ENCODE measurements at regions not wholly inside any gene's neighbourhood (a gene's known extent, or its start where the extent isn't known, plus 50 kb on each side); places are given as distances from the start of the nearest gene placed in this dataset.
A peak's percentile ranks its signal among the peaks of the same experiment; 100 is the strongest.

GRCh38 chr2:154608438-154608837, 90.1 kb upstream of the KCNJ3 start:
- H3K9ac ChIP-seq (ENCODE audit: low read depth, low read length, poor library complexity, severe bottlenecking) = no peak overlapping the region
- no peak overlapping the region for H3K4me3 ChIP-seq (ENCODE audit: low read length, poor library complexity, severe bottlenecking)
- TF ChIP-seq EZH2phosphoT487 (IDR thresholded peaks at IDR 0.05; ENCODE audit: borderline replicate concordance) (no peak), CTCF (conservative IDR thresholded peaks at IDR 0.05; ENCODE audit: low read length) (no peak)
- H3K4me2 ChIP-seq (ENCODE audit: low read depth, low read length, poor library complexity, severe bottlenecking) = no peak overlapping the region
- H3K36me3 ChIP-seq (ENCODE audit: insufficient read depth, low read length) = no peaks in the 10 kb centered on the region
- H3K27me3 ChIP-seq (ENCODE audit: insufficient read depth, low read length, poor library complexity, severe bottlenecking) = no peaks in the 10 kb centered on the region
- no peaks in the 10 kb centered on the region for H3K9me2 ChIP-seq (replicated peaks; ENCODE audit: low read depth, low read length)
- no peak overlapping the region for H2AFZ ChIP-seq (ENCODE audit: low read length)
- H3K79me2 ChIP-seq (ENCODE audit: insufficient read depth, low read length) = no peaks in the 10 kb centered on the region
- no peaks in the 10 kb centered on the region for H3F3A ChIP-seq (ENCODE audit: low read depth)
- H3K9me3 ChIP-seq (ENCODE audit: insufficient read depth, low read depth, low read length) = no peaks in the 10 kb centered on the region
- no peaks in the 10 kb centered on the region for H3K4me1 ChIP-seq (ENCODE audit: insufficient read depth, low read length, poor library complexity, severe bottlenecking)
- H4K20me1 ChIP-seq (ENCODE audit: insufficient read depth, low read length, poor library complexity, severe bottlenecking) = no peaks in the 10 kb centered on the region

GRCh38 chr2:154614906-154615305, 83.6 kb upstream of the KCNJ3 start:
- no peaks in the 10 kb centered on the region; the same call in 1 of the 2 replicates for H3K36me3 ChIP-seq (ENCODE audit: insufficient read depth, low read length)
- no peaks in the 10 kb centered on the region for H3K27me3 ChIP-seq (ENCODE audit: insufficient read depth, low read length, poor library complexity, severe bottlenecking)
- H3K4me3 ChIP-seq (ENCODE audit: low read length, poor library complexity, severe bottlenecking) = no peak overlapping the region
- no peaks in the 10 kb centered on the region for H3K79me2 ChIP-seq (ENCODE audit: insufficient read depth, low read length)
- H4K20me1 ChIP-seq (ENCODE audit: insufficient read depth, low read length, poor library complexity, severe bottlenecking) = no peaks in the 10 kb centered on the region
- H3K4me1 ChIP-seq (ENCODE audit: insufficient read depth, low read length, poor library complexity, severe bottlenecking) = no peaks in the 10 kb centered on the region
- H2AFZ ChIP-seq (ENCODE audit: low read length) = no peak overlapping the region
- H3K9ac ChIP-seq (ENCODE audit: low read depth, low read length, poor library complexity, severe bottlenecking) = no peak overlapping the region
- H3K9me3 ChIP-seq (ENCODE audit: insufficient read depth, low read depth, low read length) = no peaks in the 10 kb centered on the region
- H3K4me2 ChIP-seq (ENCODE audit: low read depth, low read length, poor library complexity, severe bottlenecking) = no peak overlapping the region
- H3K9me2 ChIP-seq (replicated peaks; ENCODE audit: low read depth, low read length) = no peaks in the 10 kb centered on the region
- no peaks in the 10 kb centered on the region for H3F3A ChIP-seq (ENCODE audit: low read depth)
- no peak for TF ChIP-seq CTCF (conservative IDR thresholded peaks at IDR 0.05; ENCODE audit: low read length)
- no peak for TF ChIP-seq EZH2phosphoT487 (IDR thresholded peaks at IDR 0.05; ENCODE audit: borderline replicate concordance)

GRCh38 chr2:154616659-154617058, 81.8 kb upstream of the KCNJ3 start:
- Histone ChIP-seq H3K36me3 (ENCODE audit: insufficient read depth, low read length) (no peaks in the 10 kb centered on the region; the same call in 1 of the 2 replicates), H3K4me3 (ENCODE audit: low read length, poor library complexity, severe bottlenecking) (no peak overlapping the region), H4K20me1 (ENCODE audit: insufficient read depth, low read length, poor library complexity, severe bottlenecking) (no peaks in the 10 kb centered on the region), H3K9ac (ENCODE audit: low read depth, low read length, poor library complexity, severe bottlenecking) (no peak overlapping the region), H3K9me3 (ENCODE audit: insufficient read depth, low read depth, low read length) (no peaks in the 10 kb centered on the region), H3K9me2 (replicated peaks; ENCODE audit: low read depth, low read length) (no peaks in the 10 kb centered on the region), H3K27me3 (ENCODE audit: insufficient read depth, low read length, poor library complexity, severe bottlenecking) (no peaks in the 10 kb centered on the region), H3K79me2 (ENCODE audit: insufficient read depth, low read length) (no peaks in the 10 kb centered on the region), H3K4me1 (ENCODE audit: insufficient read depth, low read length, poor library complexity, severe bottlenecking) (no peaks in the 10 kb centered on the region), H2AFZ (ENCODE audit: low read length) (0 out of 2 replicates have a peak overlapping the region, but pooled peaks have one; percentile 23), H3K4me2 (ENCODE audit: low read depth, low read length, poor library complexity, severe bottlenecking) (no peak overlapping the region), H3F3A (ENCODE audit: low read depth) (no peaks in the 10 kb centered on the region)
- TF ChIP-seq EZH2phosphoT487 (IDR thresholded peaks at IDR 0.05; ENCODE audit: borderline replicate concordance) (no peak), CTCF (conservative IDR thresholded peaks at IDR 0.05; ENCODE audit: low read length) (no peak)

Measured in Loucy (cell line).